ENCODE measurements at regions not wholly inside any gene's neighbourhood (a gene's known extent, or its start where the extent isn't known, plus 50 kb on each side); places are given as distances from the start of the nearest gene placed in this dataset.
"Not testable (repeated sequence)": the region's sequence is repeated elsewhere in the genome, so short reads cannot be mapped to it uniquely, and the experiment has no call there.

GRCh38 chr14:98919434-98919833 lies 352.6 kb downstream of the BCL11B start:
- H3K4me3 ChIP-seq: no peak overlapping the region
- H3K9me3 ChIP-seq: no peaks in the 10 kb centered on the region
- H3K36me3 ChIP-seq: no peaks in the 10 kb centered on the region
- DNase-seq (ENCODE audit: low spot score in 2 of 2): peak; percentile 39 to 55
- no peaks in the 10 kb centered on the region for H3K27me3 ChIP-seq
- WGBS: 95% methylated on average over 2 of the region's 2 CpGs
- TF ChIP-seq POLR2AphosphoS5 (IDR thresholded peaks at IDR 0.05) (no peak), CTCF (IDR thresholded peaks at IDR 0.05) (no peak), POLR2A (IDR thresholded peaks at IDR 0.05) (no peak), EP300 (IDR thresholded peaks at IDR 0.05) (no peak)
- H3K4me1 ChIP-seq: peaks cover 15% of the 10 kb centered on the region
- no peak overlapping the region for H3K27ac ChIP-seq

- peak; percentile 10 to 13 for DNase-seq (ENCODE audit: low spot score in 2 of 2)
- H3K27ac ChIP-seq, H3K4me3 ChIP-seq, H3K36me3 ChIP-seq, H3K27me3 ChIP-seq, H3K9me3 ChIP-seq: not testable (repeated sequence)
- 84% methylated on average over 3 of the region's 3 CpGs for WGBS
- peaks cover 15% of the 10 kb centered on the region for H3K4me1 ChIP-seq
Observed at GRCh38 chr14:98921306-98921705, 350.7 kb downstream of the BCL11B start.

GRCh38 chr14:98923596-98923995 lies 348.4 kb downstream of the BCL11B start:
- no peak for DNase-seq (ENCODE audit: low spot score in 2 of 2)
- TF ChIP-seq POLR2A (IDR thresholded peaks at IDR 0.05) (no peak), EP300 (IDR thresholded peaks at IDR 0.05) (no peak), CTCF (IDR thresholded peaks at IDR 0.05) (no peak), POLR2AphosphoS5 (IDR thresholded peaks at IDR 0.05) (no peak)
- WGBS: 86% methylated on average over 1 of the region's 1 CpG

GRCh38 chr14:98924046-98924445 lies 348.0 kb downstream of the BCL11B start:
- H3K9me3 ChIP-seq: no peaks in the 10 kb centered on the region
- no peak overlapping the region for H3K4me3 ChIP-seq
- H3K27ac ChIP-seq: no peak overlapping the region
- 94% methylated on average over 8 of the region's 8 CpGs for WGBS
- peaks cover 19% of the 10 kb centered on the region for H3K4me1 ChIP-seq
- TF ChIP-seq CTCF (IDR thresholded peaks at IDR 0.05): no peak
- TF ChIP-seq POLR2A (IDR thresholded peaks at IDR 0.05): no peak
- TF ChIP-seq POLR2AphosphoS5 (IDR thresholded peaks at IDR 0.05): no peak
- no peak for TF ChIP-seq EP300 (IDR thresholded peaks at IDR 0.05)
- H3K36me3 ChIP-seq: no peaks in the 10 kb centered on the region
- H3K27me3 ChIP-seq: no peaks in the 10 kb centered on the region
- peak; percentile 34 to 65 for DNase-seq (ENCODE audit: low spot score in 2 of 2)

More at GRCh38 chr14:98923596-98923995, 348.4 kb downstream of the BCL11B start:
- Histone ChIP-seq H3K4me3 (no peak overlapping the region), H3K27me3 (no peaks in the 10 kb centered on the region), H3K36me3 (no peaks in the 10 kb centered on the region), H3K9me3 (no peaks in the 10 kb centered on the region), H3K4me1 (peaks cover 19% of the 10 kb centered on the region), H3K27ac (no peak overlapping the region)

GRCh38 chr14:98925354-98926040 lies 346.5 kb downstream of the BCL11B start:
- TF ChIP-seq EP300 (IDR thresholded peaks at IDR 0.05): no peak
- TF ChIP-seq POLR2A (IDR thresholded peaks at IDR 0.05): no peak
- no peak for TF ChIP-seq CTCF (IDR thresholded peaks at IDR 0.05)
- no peak for TF ChIP-seq POLR2AphosphoS5 (IDR thresholded peaks at IDR 0.05)
- Histone ChIP-seq H3K4me3 (no peak overlapping the region), H3K4me1 (peaks cover 19% of the 10 kb centered on the region), H3K36me3 (no peaks in the 10 kb centered on the region), H3K9me3 (no peaks in the 10 kb centered on the region), H3K27me3 (no peaks in the 10 kb centered on the region), H3K27ac (no peak overlapping the region)
- 82% methylated on average over 7 of the region's 7 CpGs for WGBS
- DNase-seq (ENCODE audit: low spot score in 2 of 2): peak; percentile 37 to 45

- no peak overlapping the region for H3K4me3 ChIP-seq
- TF ChIP-seq POLR2AphosphoS5 (IDR thresholded peaks at IDR 0.05) (no peak), EP300 (IDR thresholded peaks at IDR 0.05) (no peak), POLR2A (IDR thresholded peaks at IDR 0.05) (no peak)
- H3K27me3 ChIP-seq: no peaks in the 10 kb centered on the region
- 50% methylated on average over 11 of the region's 11 CpGs for WGBS
- no peaks in the 10 kb centered on the region for H3K9me3 ChIP-seq
- H3K36me3 ChIP-seq: no peaks in the 10 kb centered on the region
- peak; percentile 76 to 80 for DNase-seq (ENCODE audit: low spot score in 2 of 2)
- peaks cover 19% of the 10 kb centered on the region for H3K4me1 ChIP-seq
- peak overlapping the region; percentile 67 for H3K27ac ChIP-seq
Observed at GRCh38 chr14:98926146-98926545, 345.9 kb downstream of the BCL11B start.

All from suprapubic skin (tissue), 4 donors.